ENCODE measurements at regions not wholly inside any gene's neighbourhood (a gene's known extent, or its start where the extent isn't known, plus 50 kb on each side); places are given as distances from the start of the nearest gene placed in this dataset.

GRCh38 chr14:66435683-66436082 is 50.5 kb upstream of the CCDC196 start:
- no peak for DNase-seq (ENCODE audit: low read depth in 4 of 4, low spot score in 3 of 4)

All from left renal pelvis (tissue), 4 donors.